CD4-positive, CD25-positive, alpha-beta regulatory T cell (primary cell): ENCODE measurements at regions not wholly inside any gene's neighbourhood (a gene's known extent, or its start where the extent isn't known, plus 50 kb on each side); places are given as distances from the start of the nearest gene placed in this dataset.

Experiments used
- ATAC-seq, 2 donors: fragments of 150-1000 bp; cut with Tn5 transposase; one replicate each; pipeline ENCODE4 v1.10.0; 2021; ENCODE audit warnings: low read depth in 2 of 2, moderate number of reproducible peaks in 2 of 2, moderate library complexity in 1 of 2
- DNase-seq, 3 donors: peaks; one replicate each; pipeline versions ENCODE4 v3.0.0 to v3.0.0-alpha.2; 2012 to 2022; ENCODE audit warnings: mixed read lengths in 1 of 3
- H3K27ac ChIP-seq: one replicate; pipeline ENCODE4 v1.7.0; 2013; ENCODE audit warnings: mild to moderate bottlenecking, low read length; ENCODE audit not compliant: insufficient read depth, poor library complexity, severe bottlenecking
- H3K27me3 ChIP-seq: one replicate; pipeline ENCODE4 v1.7.0; 2013; ENCODE audit warnings: low read length; ENCODE audit not compliant: control insufficient read depth, insufficient read depth
- H3K36me3 ChIP-seq: one replicate; pipeline ENCODE4 v1.7.0; 2013; ENCODE audit warnings: mild to moderate bottlenecking, low read length, moderate library complexity; ENCODE audit not compliant: control insufficient read depth, insufficient read depth
- H3K4me1 ChIP-seq: 2 replicates; pipeline ENCODE4 v1.7.0; 2013; ENCODE audit warnings: mild to moderate bottlenecking, low read length; ENCODE audit not compliant: insufficient read depth, control insufficient read depth, poor library complexity, severe bottlenecking
- H3K4me3 ChIP-seq: one replicate; pipeline ENCODE4 v1.7.0; 2013; ENCODE audit warnings: low read depth, mild to moderate bottlenecking, low read length, moderate library complexity
- H3K9me3 ChIP-seq, 2 experiments: 1 replicate in 1 of 2; 2 replicates in 1 of 2; pipeline ENCODE4 v1.7.0; 2013; ENCODE audit warnings: low read length in 2 of 2, mild to moderate bottlenecking in 1 of 2, moderate library complexity in 1 of 2; ENCODE audit not compliant: control insufficient read depth in 2 of 2
- H3K27ac Mint-ChIP-seq, 3 donors: one replicate each; pipeline ENCODE4 v1.8.0; 2020 to 2022; ENCODE audit warnings: mild to moderate bottlenecking in 3 of 3, mixed read lengths in 3 of 3, moderate library complexity in 2 of 3
- H3K27me3 Mint-ChIP-seq: one replicate; pipeline ENCODE4 v1.8.0; 2022; ENCODE audit warnings: mild to moderate bottlenecking, mixed read lengths
- H3K36me3 Mint-ChIP-seq: one replicate; pipeline ENCODE4 v1.8.0; 2020; ENCODE audit warnings: mixed read lengths
- H3K4me1 Mint-ChIP-seq, 4 donors: one replicate each; pipeline ENCODE4 v1.8.0; 2020 to 2022; ENCODE audit warnings: mixed read lengths in 4 of 4, mild to moderate bottlenecking in 1 of 4
- H3K4me3 Mint-ChIP-seq, 4 donors: one replicate each; pipeline ENCODE4 v1.8.0; 2020 to 2022; ENCODE audit warnings: mild to moderate bottlenecking in 4 of 4, mixed read lengths in 4 of 4, moderate library complexity in 3 of 4
- H3K9me3 Mint-ChIP-seq, 7 donors: one replicate each; pipeline ENCODE4 v1.8.0; 2020 to 2022; ENCODE audit warnings: mixed read lengths in 7 of 7, mild to moderate bottlenecking in 3 of 7, moderate library complexity in 2 of 7

GRCh38 chr4:54574500-54574899 is 83.3 kb upstream of the KIT start:
- Mint-ChIP-seq H3K27ac (no peak overlapping the region), H3K4me1 (no peaks in the 10 kb centered on the region), H3K27me3 (no peaks in the 10 kb centered on the region), H3K9me3 (peaks cover 0 to 3% (median 0%) of the 10 kb centered on the region in 7 donors), H3K4me3 (no peak overlapping the region), H3K36me3 (no peaks in the 10 kb centered on the region)
- Histone ChIP-seq H3K9me3 (no peaks in the 10 kb centered on the region), H3K27ac (no peak overlapping the region), H3K4me3 (no peak overlapping the region), H3K36me3 (no peaks in the 10 kb centered on the region), H3K27me3 (no peaks in the 10 kb centered on the region), H3K4me1 (no peaks in the 10 kb centered on the region)
- ATAC-seq = no peak
- no peak for DNase-seq

GRCh38 chr4:54575919-54576318 is 81.8 kb upstream of the KIT start:
- no peak overlapping the region for H3K4me3 ChIP-seq
- H3K36me3 Mint-ChIP-seq = no peaks in the 10 kb centered on the region
- no peaks in the 10 kb centered on the region for H3K27me3 Mint-ChIP-seq
- no peaks in the 10 kb centered on the region for H3K4me1 Mint-ChIP-seq
- H3K4me3 Mint-ChIP-seq = no peak overlapping the region
- peaks cover 0 to 3% (median 1%) of the 10 kb centered on the region in 7 donors for H3K9me3 Mint-ChIP-seq
- H3K36me3 ChIP-seq = no peaks in the 10 kb centered on the region
- ATAC-seq = no peak
- no peaks in the 10 kb centered on the region for H3K27me3 ChIP-seq
- no peak for DNase-seq
- H3K4me1 ChIP-seq = no peaks in the 10 kb centered on the region
- H3K27ac ChIP-seq = no peak overlapping the region
- no peak overlapping the region for H3K27ac Mint-ChIP-seq
- H3K9me3 ChIP-seq = no peaks in the 10 kb centered on the region

GRCh38 chr4:54581807-54582206 is 76.0 kb upstream of the KIT start:
- Mint-ChIP-seq H3K27me3 (no peaks in the 10 kb centered on the region), H3K27ac (no peak overlapping the region), H3K36me3 (no peaks in the 10 kb centered on the region), H3K9me3 (peaks cover 0 to 3% (median 0%) of the 10 kb centered on the region in 7 donors), H3K4me1 (no peaks in the 10 kb centered on the region), H3K4me3 (no peak overlapping the region)
- no peak overlapping the region for H3K4me3 ChIP-seq
- H3K4me1 ChIP-seq = no peaks in the 10 kb centered on the region
- no peaks in the 10 kb centered on the region for H3K27me3 ChIP-seq
- DNase-seq = no peak
- H3K36me3 ChIP-seq = no peaks in the 10 kb centered on the region
- no peaks in the 10 kb centered on the region for H3K9me3 ChIP-seq
- no peak overlapping the region for H3K27ac ChIP-seq
- no peak for ATAC-seq

- H3K36me3 Mint-ChIP-seq = no peaks in the 10 kb centered on the region
- Histone ChIP-seq H3K9me3 (no peaks in the 10 kb centered on the region), H3K27me3 (no peaks in the 10 kb centered on the region), H3K4me3 (no peak overlapping the region), H3K36me3 (no peaks in the 10 kb centered on the region), H3K27ac (no peak overlapping the region), H3K4me1 (no peaks in the 10 kb centered on the region)
- no peaks in the 10 kb centered on the region for H3K4me1 Mint-ChIP-seq
- peaks cover 0 to 2% (median 0%) of the 10 kb centered on the region in 7 donors for H3K9me3 Mint-ChIP-seq
- no peak overlapping the region for H3K27ac Mint-ChIP-seq
- ATAC-seq (no peak), DNase-seq (no peak)
- H3K4me3 Mint-ChIP-seq = no peak overlapping the region
- H3K27me3 Mint-ChIP-seq = no peaks in the 10 kb centered on the region
Observed at GRCh38 chr4:54585321-54586000, 72.3 kb upstream of the KIT start.

- Histone ChIP-seq H3K4me3 (no peak overlapping the region), H3K4me1 (no peaks in the 10 kb centered on the region), H3K9me3 (no peaks in the 10 kb centered on the region), H3K27me3 (no peaks in the 10 kb centered on the region), H3K27ac (no peak overlapping the region), H3K36me3 (no peaks in the 10 kb centered on the region)
- Mint-ChIP-seq H3K4me1 (no peaks in the 10 kb centered on the region), H3K36me3 (no peaks in the 10 kb centered on the region), H3K9me3 (peaks cover 0 to 2% (median 0%) of the 10 kb centered on the region in 7 donors), H3K4me3 (no peak overlapping the region), H3K27me3 (no peaks in the 10 kb centered on the region), H3K27ac (no peak overlapping the region)
- ATAC-seq (no peak), DNase-seq (no peak)
Observed at GRCh38 chr4:54586320-54586955, 71.3 kb upstream of the KIT start.

GRCh38 chr4:54587107-54587891 is 70.5 kb upstream of the KIT start:
- Histone ChIP-seq H3K4me1 (no peaks in the 10 kb centered on the region), H3K27me3 (no peaks in the 10 kb centered on the region), H3K4me3 (no peak overlapping the region), H3K27ac (no peak overlapping the region), H3K9me3 (no peaks in the 10 kb centered on the region), H3K36me3 (no peaks in the 10 kb centered on the region)
- Mint-ChIP-seq H3K36me3 (no peaks in the 10 kb centered on the region), H3K27me3 (no peaks in the 10 kb centered on the region), H3K4me1 (no peaks in the 10 kb centered on the region), H3K4me3 (no peak overlapping the region), H3K27ac (no peak overlapping the region), H3K9me3 (peaks cover 0 to 2% (median 0%) of the 10 kb centered on the region in 7 donors)
- ATAC-seq (no peak), DNase-seq (no peak)

GRCh38 chr4:54588404-54588803 is 69.4 kb upstream of the KIT start:
- Histone ChIP-seq H3K27me3 (no peaks in the 10 kb centered on the region), H3K4me1 (no peaks in the 10 kb centered on the region), H3K4me3 (no peak overlapping the region), H3K9me3 (no peaks in the 10 kb centered on the region), H3K36me3 (no peaks in the 10 kb centered on the region), H3K27ac (no peak overlapping the region)
- Mint-ChIP-seq H3K27ac (no peak overlapping the region), H3K27me3 (no peaks in the 10 kb centered on the region), H3K36me3 (no peaks in the 10 kb centered on the region), H3K4me3 (no peak overlapping the region), H3K9me3 (peaks cover 0 to 3% (median 0%) of the 10 kb centered on the region in 7 donors), H3K4me1 (no peaks in the 10 kb centered on the region)
- no peak for ATAC-seq
- DNase-seq = no peak
